Activated CD4-positive, alpha-beta T cell treated with anti-CD3 and anti-CD28 coated beads, Interleukin-2, Interleukin-6, amounts not matched to agents 100 ng/mL and 50 ng/mL, durations not matched to agents 16 hours and 8 hours (primary cell): ENCODE measurements at regions not wholly inside any gene's neighbourhood (a gene's known extent, or its start where the extent isn't known, plus 50 kb on each side); places are given as distances from the start of the nearest gene placed in this dataset.
"Not testable (repeated sequence)": the region's sequence is repeated elsewhere in the genome, so short reads cannot be mapped to it uniquely, and the experiment has no call there.

ENCODE experiments used
- DNase-seq: peaks from one replicate; pipeline ENCODE4 v3.0.0-alpha.2; 2020

GRCh38 chr9:117649126-117649525 lies 55.1 kb upstream of the TLR4 start:
- no peak for DNase-seq

DNA sequence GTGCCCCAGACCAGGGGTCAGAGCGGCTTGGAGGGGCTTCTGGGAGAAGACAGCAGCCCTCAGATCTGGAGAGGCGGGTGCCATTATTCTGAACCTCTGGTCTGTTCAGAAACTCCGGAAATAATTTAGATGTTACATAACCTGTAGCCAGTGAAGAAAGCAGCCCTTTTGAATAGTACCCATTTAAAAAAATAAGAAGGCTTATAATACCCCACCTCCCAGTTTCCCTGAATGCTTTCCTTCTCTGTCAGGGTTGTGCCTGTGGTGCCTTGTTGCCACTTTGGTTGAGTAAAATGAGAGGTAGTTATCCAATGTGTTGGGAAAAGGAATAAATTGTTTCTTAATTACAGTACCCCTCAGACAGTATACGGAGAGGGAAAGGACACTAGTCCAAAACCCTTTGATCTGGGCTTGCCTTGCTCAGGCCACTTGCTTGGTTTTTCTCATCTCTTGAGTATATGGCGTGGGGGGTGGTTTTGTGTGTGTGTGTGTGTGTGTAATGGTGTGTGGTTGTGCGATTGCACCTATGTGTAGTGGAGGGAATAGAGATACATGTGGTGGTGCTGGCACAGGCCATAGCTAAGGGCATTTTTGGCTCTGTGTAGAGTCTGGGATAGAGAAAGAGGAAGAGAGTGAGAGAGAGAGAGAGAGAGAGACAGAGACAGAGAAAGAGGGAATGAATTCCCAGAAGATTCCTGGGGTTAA lies 59.1 kb upstream of the TLR4 start:
- no peak for DNase-seq

- DNase-seq, result peak; percentile 70
These were observed 59.9 kb upstream of the TLR4 start for GRCh38 chr9:117644133-117644931.

DNA sequence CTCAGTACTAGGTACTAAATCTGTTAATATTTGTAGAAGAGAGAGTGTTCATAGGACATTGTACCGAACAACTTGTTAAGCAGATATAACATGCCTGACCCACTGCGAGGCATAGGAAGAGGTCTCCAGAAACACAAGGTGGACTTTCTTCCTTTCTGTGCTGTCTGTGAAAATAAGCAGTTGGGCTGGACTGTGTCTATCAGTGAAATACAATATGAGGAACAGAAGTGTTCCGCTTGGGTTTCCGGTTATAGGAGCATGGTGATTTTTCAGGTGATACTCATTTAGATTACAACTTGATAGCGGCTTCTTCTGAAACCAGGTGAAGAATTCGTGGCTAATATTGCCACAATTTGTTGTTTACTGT lies 60.9 kb upstream of the TLR4 start:
- DNase-seq, result no peak

- not testable (repeated sequence) for DNase-seq
These were observed 61.5 kb upstream of the TLR4 start for GRCh38 chr9:117642571-117643287.

GRCh38 chr9:117636681-117637080 lies 67.5 kb upstream of the TLR4 start:
- no peak for DNase-seq

DNA sequence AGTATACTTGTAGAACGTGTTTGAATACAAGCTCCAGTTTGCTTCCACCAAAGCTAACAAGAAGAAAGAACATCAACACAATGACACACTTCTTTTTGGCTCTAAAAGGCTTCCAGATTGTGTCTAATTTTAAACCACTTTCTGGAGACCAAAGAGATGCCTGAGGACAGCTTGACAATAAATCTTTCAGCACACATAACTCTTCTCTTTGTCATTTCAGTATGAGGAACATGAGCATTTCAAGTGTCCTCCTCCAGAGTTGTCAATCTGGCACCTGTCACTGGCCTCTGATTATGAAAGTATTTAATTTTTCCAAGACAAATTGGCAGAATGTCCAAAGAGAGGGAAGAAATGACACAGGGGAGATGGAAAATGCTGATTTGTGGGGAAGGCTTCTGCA lies 79.0 kb upstream of the TLR4 start:
- DNase-seq, result no peak

GRCh38 chr9:117624106-117624505 lies 80.1 kb upstream of the TLR4 start:
- DNase-seq, result no peak

DNA sequence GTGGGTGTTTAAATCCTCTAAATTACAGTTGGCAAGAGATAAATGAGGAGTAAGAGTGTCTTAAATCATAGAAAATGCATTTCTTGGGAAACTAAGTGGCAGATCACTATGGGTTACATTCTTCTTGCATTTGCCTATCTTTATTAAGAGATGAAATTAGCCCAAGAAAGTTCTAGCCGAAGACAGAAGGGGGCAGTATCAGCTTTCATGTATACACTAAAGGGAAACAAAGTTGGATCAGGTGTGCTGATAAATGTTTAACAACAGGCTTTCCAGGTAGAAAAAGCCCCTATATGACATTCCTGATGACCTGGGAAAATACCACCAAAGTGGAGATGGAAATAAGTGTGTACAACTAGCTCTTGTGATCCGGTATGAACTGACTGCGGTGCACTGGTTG lies 81.9 kb upstream of the TLR4 start:
- DNase-seq, result no peak

DNA sequence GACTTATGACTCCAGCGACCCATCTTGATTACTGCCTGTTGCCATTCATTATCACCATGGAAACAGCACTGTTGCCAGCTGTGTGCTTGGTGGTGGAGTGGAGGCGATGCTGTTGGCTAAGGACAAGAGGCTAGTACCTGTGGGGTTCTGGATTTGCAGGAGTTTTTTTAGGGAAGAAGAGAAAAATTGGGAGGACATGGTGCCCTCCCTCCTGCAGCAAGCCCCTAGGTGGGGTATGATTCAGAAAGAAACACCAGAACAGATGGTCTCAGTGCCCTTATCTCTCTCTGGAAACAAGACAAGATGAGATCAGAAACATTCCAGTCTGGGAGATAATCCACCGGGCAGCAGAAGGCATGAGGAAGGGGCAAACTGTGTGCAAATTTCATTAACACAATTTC lies 87.8 kb upstream of the TLR4 start:
- no peak for DNase-seq

GRCh38 chr9:117612317-117612716 lies 91.9 kb upstream of the TLR4 start:
- no peak for DNase-seq

GRCh38 chr9:117597977-117598376 lies 106.2 kb upstream of the TLR4 start:
- no peak for DNase-seq

DNA sequence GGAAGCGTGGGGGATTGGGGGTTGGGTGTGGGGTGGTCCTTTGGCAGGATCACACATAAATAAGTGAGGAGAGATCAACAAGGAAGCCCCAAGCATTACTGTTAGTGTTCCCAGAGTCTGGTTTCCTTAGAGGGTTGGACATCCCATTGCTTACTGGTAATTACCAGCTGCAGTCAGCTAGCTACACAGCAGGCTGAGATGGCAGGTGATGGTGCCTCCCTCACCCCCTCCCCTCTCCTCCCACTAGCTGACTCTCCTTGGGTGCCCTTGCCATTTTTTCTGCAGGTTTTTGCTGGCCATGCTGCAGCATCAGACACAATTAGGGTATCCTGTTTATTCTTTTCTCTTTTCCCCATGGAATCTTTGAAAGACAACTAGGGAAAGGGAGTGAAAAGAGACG lies 107.5 kb upstream of the TLR4 start:
- no peak for DNase-seq

DNA sequence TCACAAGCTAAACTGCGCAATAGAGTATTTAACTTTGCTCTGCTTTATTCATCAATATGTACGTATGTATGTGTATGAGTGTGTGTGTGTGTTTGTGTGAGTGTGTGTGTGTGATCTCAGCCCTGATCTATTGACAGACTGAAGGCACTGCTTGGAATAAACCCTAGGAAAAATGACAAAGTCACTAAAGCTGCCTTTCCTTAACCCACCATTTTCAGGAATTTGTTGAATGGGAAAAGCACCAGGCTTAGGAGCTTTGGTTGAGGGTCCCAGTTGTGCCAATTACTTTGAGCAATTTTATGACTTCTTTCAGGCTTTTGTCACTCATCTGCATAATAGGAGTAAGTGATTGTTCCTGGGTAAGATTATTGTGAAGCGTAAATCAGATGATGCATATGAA lies 108.6 kb upstream of the TLR4 start:
- no peak for DNase-seq

DNA sequence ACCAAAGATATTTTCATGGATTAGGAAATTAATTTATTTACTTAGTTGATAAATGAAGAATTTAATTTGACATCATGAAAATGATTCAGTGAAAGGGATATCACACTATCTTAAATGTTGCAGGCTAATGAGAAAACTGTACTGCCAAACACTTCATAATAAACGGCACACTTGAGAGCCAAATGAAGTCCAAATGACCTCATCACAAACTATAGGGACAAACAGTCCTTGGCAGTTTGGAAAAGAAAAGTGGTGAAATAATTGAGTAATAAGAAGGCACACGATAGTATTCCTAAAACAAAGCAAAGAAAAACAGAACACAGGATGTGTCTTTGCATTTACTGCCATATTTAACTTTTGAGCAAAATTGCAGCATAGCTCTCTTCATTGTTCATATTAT lies 116.9 kb upstream of the TLR4 start:
- DNase-seq, result no peak

GRCh38 chr9:117574099-117574498 lies 130.1 kb upstream of the TLR4 start:
- no peak for DNase-seq

- no peak for DNase-seq
These were observed 139.4 kb upstream of the TLR4 start for GRCh38 chr9:117564839-117565238.

DNA sequence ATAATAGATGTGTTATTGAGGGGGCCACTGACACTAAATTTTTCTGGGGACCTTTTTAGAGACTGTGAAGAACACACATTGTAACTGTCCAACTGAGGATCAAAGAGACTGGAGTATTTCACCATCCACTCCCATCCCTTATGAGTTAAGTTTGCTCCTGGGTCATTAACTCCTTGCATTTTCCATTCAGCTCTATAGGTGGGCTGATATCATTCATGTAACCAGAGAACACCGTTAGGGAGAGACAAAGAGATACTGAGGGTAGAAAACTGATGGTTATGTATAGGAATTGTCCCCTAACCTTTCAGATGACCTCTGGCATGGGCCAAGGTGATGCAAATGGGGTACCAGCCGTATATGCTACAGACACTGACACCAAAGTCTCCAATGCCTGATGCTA lies 142.4 kb upstream of the TLR4 start:
- no peak for DNase-seq

DNA sequence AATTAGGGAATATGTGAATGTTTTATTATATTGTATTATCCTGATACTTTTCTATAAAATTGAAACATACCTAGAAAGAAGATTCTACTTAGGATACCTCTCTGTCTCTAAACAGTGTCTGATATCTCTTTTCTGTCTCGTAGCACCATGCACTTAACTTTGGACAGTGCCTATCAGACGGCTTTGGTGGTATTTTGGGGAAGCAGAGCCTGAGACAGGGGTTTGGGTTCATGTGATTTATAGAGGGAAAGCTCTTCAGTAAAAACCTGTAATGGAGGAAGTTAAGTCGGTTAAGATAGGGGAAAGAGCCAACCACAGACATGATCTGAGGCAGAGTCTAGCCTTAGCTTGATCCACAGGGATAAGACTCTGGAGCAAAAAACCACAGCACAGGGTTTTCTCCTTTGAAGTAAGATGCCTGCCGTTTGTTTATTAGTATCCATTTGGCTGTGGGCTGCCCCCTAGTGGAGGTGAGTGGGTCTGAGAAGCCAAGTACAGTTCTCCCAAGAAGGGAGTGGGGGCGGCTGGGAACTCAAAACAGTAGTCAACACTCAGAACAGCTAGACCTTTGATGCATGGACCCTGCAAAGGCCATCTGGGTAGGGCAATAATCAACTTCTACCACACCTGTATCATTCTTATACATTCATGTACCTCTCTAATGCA lies 141.2 kb upstream of the ASTN2 start:
- peak; percentile 60 for DNase-seq

DNA sequence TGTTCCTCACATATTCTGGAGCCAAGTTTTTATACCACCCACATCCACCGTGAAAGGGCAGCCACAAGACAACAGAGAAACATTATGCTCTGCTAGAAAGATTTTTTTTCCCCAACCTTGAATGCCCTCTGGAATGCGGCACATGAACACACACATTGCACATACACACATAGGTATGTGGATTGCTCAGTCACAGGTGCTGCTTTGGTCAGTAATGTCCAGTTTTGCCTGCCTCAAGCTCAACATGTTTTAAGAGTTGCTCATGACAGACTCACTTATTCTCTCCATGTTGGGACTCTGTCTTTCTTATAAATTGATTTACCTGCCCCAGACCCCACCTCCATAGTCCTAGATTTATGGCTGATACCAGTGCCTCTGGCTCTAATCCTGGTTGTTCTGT lies 138.0 kb upstream of the ASTN2 start:
- DNase-seq, result no peak

DNA sequence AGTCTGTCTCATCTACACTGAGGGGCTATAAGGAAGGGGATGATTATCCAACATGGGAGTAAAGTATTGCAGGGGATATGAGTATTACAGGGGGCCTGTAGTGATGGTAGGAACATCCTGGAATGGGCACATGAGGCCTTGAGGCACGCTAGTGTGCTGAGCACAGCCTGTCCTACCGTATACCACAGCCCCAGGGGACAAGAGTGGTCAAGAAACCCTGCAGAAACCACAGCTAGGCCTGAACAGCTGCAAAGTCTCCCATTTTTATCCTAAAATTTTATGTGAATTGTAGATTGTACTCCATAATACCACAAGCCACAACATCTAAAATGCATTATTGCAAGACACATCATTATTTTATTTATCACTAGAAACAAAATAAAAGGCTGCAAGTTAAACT lies 136.3 kb upstream of the ASTN2 start:
- DNase-seq, result no peak

DNA sequence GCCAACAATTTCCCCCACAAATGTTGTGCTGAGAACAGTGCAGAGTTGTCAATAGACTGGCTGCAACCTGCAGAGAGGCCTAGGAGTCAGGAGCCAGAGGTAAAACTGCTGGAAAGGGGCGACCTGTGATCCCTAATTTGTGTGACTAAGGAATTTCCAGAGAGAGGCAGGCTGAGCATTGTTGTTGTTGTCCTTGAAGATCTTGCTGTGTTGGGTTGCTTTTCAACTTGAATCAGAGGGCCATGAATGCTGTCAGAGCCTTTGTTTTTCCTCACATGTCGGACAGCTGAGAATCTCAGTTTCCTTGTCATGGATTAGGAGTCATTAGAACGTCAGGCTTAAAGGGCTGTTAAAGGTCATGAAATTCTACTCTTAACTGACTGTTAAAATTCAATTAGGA lies 134.6 kb upstream of the ASTN2 start:
- DNase-seq, result no peak

DNA sequence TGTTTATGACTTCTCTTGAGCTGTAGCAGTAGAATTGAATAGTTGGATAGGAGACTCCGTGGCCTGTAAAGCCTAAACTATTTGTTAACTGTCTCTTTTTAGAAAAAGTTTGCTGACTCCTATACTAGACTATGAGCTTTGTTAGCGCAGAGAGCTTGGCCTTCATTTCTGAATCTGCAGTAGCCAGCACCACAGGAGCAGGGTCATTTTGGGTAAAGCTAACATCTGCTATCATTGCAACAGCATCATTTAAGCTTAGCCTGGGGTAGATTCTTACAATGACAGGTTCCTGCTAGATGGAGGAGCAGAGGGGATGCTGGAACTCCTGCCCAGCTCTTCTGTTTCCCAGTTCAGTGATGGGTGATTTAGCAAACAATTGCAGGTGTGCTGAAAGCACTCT lies 133.7 kb upstream of the ASTN2 start:
- no peak for DNase-seq

- DNase-seq, result no peak
These were observed 133.0 kb upstream of the ASTN2 start for GRCh38 chr9:117547904-117548303.
